Ovary (tissue), 7 donors: ENCODE measurements at regions not wholly inside any gene's neighbourhood (a gene's known extent, or its start where the extent isn't known, plus 50 kb on each side); places are given as distances from the start of the nearest gene placed in this dataset.

Experiments used
- DNase-seq, 5 donors: peaks; one replicate each; pipeline ENCODE4 v3.0.0-alpha.2; 2019 to 2020
- H3K27ac ChIP-seq, 2 donors: fragments of 200-600 bp; one replicate each; pipeline versions ENCODE4 v1.5.1 to v1.8.0; 2019 to 2022
- H3K27me3 ChIP-seq: fragments of 200-600 bp; one replicate; pipeline ENCODE4 v1.8.0; 2022
- H3K36me3 ChIP-seq: fragments of 200-600 bp; sonication (generic); one replicate; pipeline ENCODE4 v1.5.1; 2019
- H3K4me1 ChIP-seq: one replicate; pipeline ENCODE4 v1.8.1; 2013; ENCODE audit warnings: mild to moderate bottlenecking, moderate library complexity; ENCODE audit not compliant: insufficient read depth
- H3K4me3 ChIP-seq: fragments of 200-600 bp; sonication (generic); one replicate; pipeline ENCODE4 v1.5.1; 2017
- H3K9me3 ChIP-seq, 2 donors: fragments of 200-600 bp in 1 of 2; sonication (generic) in 1 of 2; one replicate each; pipeline versions ENCODE4 v1.5.1 to v1.8.1; 2013 to 2019; ENCODE audit warnings: mild to moderate bottlenecking in 1 of 2, moderate library complexity in 1 of 2
- CTCF ChIP-seq, 3 donors: fragments of 450-650 bp in 2 of 3; fragments of 200-600 bp in 1 of 3; IDR thresholded peaks; one replicate each; pipeline versions ENCODE4 v1.5.1 to v1.8.0; 2016 to 2022; ENCODE audit warnings: antibody characterized with exemption in 3 of 3, mild to moderate bottlenecking in 1 of 3
- EP300 ChIP-seq: sonication (generic); formaldehyde crosslinking; IDR thresholded peaks from one replicate; pipeline ENCODE4 v1.6.1; 2017; ENCODE audit warnings: antibody characterized with exemption
- POLR2A ChIP-seq: fragments of 450-650 bp; IDR thresholded peaks from one replicate; pipeline ENCODE4 v1.6.1; 2017; ENCODE audit warnings: antibody characterized with exemption, mild to moderate bottlenecking, moderate library complexity
- WGBS, 3 donors: extraction: QIAGEN DNeasy Blood & Tissue Kit in 1 of 3; methylation state at CpG; one replicate each; pipeline versions ENCODE4 v1.1.5 to v1.1.7; 2013 to 2017; 5-methylcytosine and 5-hydroxymethylcytosine counted together
- intact Hi-C, 4 donors: fragments of 100-400 bp; cut with DNase I; formaldehyde crosslinking; loops; one replicate each; pipeline versions ENCODE4 v1.11.0 to v1.15.1; 2022 to 2023
- donor health status: DM: no; HTN: no; CAD: no; lungs with moderate emphysema.
- donor health status: DM: no; HTN: no; CAD: no.
- donor health status: Bipolar disorder and iron deficiency.
- donor health status: DM: no; HTN: no; CAD: no.
- donor health status: DM: yes; HTN: yes; CAD: no.

GRCh38 chr5:18008940-18009339, 374.7 kb downstream of the TAF11L14 start:
- Histone ChIP-seq H3K36me3 (no peaks in the 10 kb centered on the region), H3K27ac (no peak overlapping the region), H3K4me3 (no peak overlapping the region), H3K9me3 (no peaks in the 10 kb centered on the region), H3K4me1 (no peaks in the 10 kb centered on the region), H3K27me3 (no peaks in the 10 kb centered on the region)
- DNase-seq = no peak
- no peak for TF ChIP-seq CTCF (IDR thresholded peaks at IDR 0.05)
- no peak for TF ChIP-seq EP300
- no peak for TF ChIP-seq POLR2A
- intact Hi-C loops = no loop called here

GRCh38 chr5:18010053-18010452, 375.8 kb downstream of the TAF11L14 start:
- no peak for DNase-seq
- no peaks in the 10 kb centered on the region for H3K9me3 ChIP-seq
- TF ChIP-seq POLR2A (no peak), EP300 (no peak), CTCF (IDR thresholded peaks at IDR 0.05) (no peak)
- H3K27ac ChIP-seq = no peak overlapping the region
- intact Hi-C loops = no loop called here
- no peak overlapping the region for H3K4me3 ChIP-seq
- no peaks in the 10 kb centered on the region for H3K36me3 ChIP-seq
- no peaks in the 10 kb centered on the region for H3K4me1 ChIP-seq
- 36 to 58% (median 42%) methylated on average over 2 of the region's 2 CpGs for WGBS, 3 donors
- no peaks in the 10 kb centered on the region for H3K27me3 ChIP-seq

- Histone ChIP-seq H3K4me1 (no peaks in the 10 kb centered on the region), H3K27me3 (no peaks in the 10 kb centered on the region), H3K27ac (no peak overlapping the region), H3K36me3 (no peaks in the 10 kb centered on the region), H3K4me3 (no peak overlapping the region), H3K9me3 (no peaks in the 10 kb centered on the region)
- 42 to 50% (median 44%) methylated on average over 2 of the region's 2 CpGs for WGBS, 3 donors
- TF ChIP-seq CTCF (IDR thresholded peaks at IDR 0.05) (no peak), POLR2A (no peak), EP300 (no peak)
- no peak for DNase-seq
- intact Hi-C loops = no loop called here
Measured at GRCh38 chr5:18018472-18018871, 384.2 kb downstream of the TAF11L14 start.

- H3K4me1 ChIP-seq = no peaks in the 10 kb centered on the region
- no peak overlapping the region for H3K4me3 ChIP-seq
- H3K36me3 ChIP-seq = no peaks in the 10 kb centered on the region
- no peak overlapping the region for H3K27ac ChIP-seq
- 82 to 97% (median 90%) methylated on average over 2 of the region's 2 CpGs for WGBS, 3 donors
- no peaks in the 10 kb centered on the region for H3K27me3 ChIP-seq
- H3K9me3 ChIP-seq = no peaks in the 10 kb centered on the region
- intact Hi-C loops = no loop called here
- no peak for DNase-seq
- no peak for TF ChIP-seq EP300
- no peak for TF ChIP-seq POLR2A
- no peak for TF ChIP-seq CTCF (IDR thresholded peaks at IDR 0.05)
Measured at GRCh38 chr5:18023275-18023674, 389.0 kb downstream of the TAF11L14 start.

- no peaks in the 10 kb centered on the region for H3K27me3 ChIP-seq
- intact Hi-C loops = no loop called here
- H3K27ac ChIP-seq = no peak overlapping the region
- H3K9me3 ChIP-seq = no peaks in the 10 kb centered on the region
- no peak overlapping the region for H3K4me3 ChIP-seq
- TF ChIP-seq EP300 (no peak), CTCF (IDR thresholded peaks at IDR 0.05) (no peak), POLR2A (no peak)
- no peaks in the 10 kb centered on the region for H3K36me3 ChIP-seq
- WGBS, 3 donors = 84 to 92% (median 88%) methylated on average over 2 of the region's 2 CpGs
- H3K4me1 ChIP-seq = no peaks in the 10 kb centered on the region
- DNase-seq = no peak
Measured at GRCh38 chr5:18023986-18024385, 389.7 kb downstream of the TAF11L14 start.
